Osteoblast (primary cell): ENCODE measurements at regions not wholly inside any gene's neighbourhood (a gene's known extent, or its start where the extent isn't known, plus 50 kb on each side); places are given as distances from the start of the nearest gene placed in this dataset.

Experiments used
- DNase-seq: peaks from one replicate; pipeline ENCODE4 v3.0.0; 2011; ENCODE audit warnings: low spot score, mixed read lengths; ENCODE audit not compliant: insufficient read length; ENCODE audit errors: missing footprints
- H2AFZ ChIP-seq: 2 replicates; pipeline ENCODE4 v1.6.0; 2011; ENCODE audit warnings: mild to moderate bottlenecking, low read length
- H3K27ac ChIP-seq: 2 replicates; pipeline ENCODE4 v1.5.1; 2011; ENCODE audit warnings: mild to moderate bottlenecking, low read depth, low read length, moderate library complexity
- H3K27me3 ChIP-seq: 2 replicates; pipeline ENCODE4 v1.6.0; 2012; ENCODE audit warnings: mild to moderate bottlenecking, control low read depth, inconsistent platforms, low read length, moderate library complexity; ENCODE audit not compliant: insufficient read depth
- H3K36me3 ChIP-seq: 2 replicates; pipeline ENCODE4 v1.5.1; 2011; ENCODE audit warnings: mild to moderate bottlenecking, low read length, control low read depth, moderate library complexity; ENCODE audit not compliant: insufficient read depth
- H3K4me1 ChIP-seq: 2 replicates; pipeline ENCODE4 v1.5.1; 2011; ENCODE audit warnings: mild to moderate bottlenecking, low read length, control low read depth, moderate library complexity; ENCODE audit not compliant: insufficient read depth
- H3K4me2 ChIP-seq: 2 replicates; pipeline ENCODE4 v1.6.0; 2011; ENCODE audit warnings: mild to moderate bottlenecking, low read length; ENCODE audit not compliant: insufficient read depth
- H3K4me3 ChIP-seq: fragments of 200-600 bp; sonication (generic); 3 replicates; pipeline ENCODE4 v1.5.1; 2012; ENCODE audit warnings: mild to moderate bottlenecking, low read length, inconsistent platforms; ENCODE audit not compliant: insufficient read depth
- H3K79me2 ChIP-seq: 2 replicates; pipeline ENCODE4 v1.6.0; 2012; ENCODE audit warnings: mild to moderate bottlenecking, low read length, control low read depth, inconsistent platforms; ENCODE audit not compliant: insufficient read depth
- H3K9me3 ChIP-seq: 2 replicates; pipeline ENCODE4 v1.5.1; 2011; ENCODE audit warnings: low read depth, low read length, control low read depth
- H4K20me1 ChIP-seq: 2 replicates; pipeline ENCODE4 v1.6.0; 2012; ENCODE audit warnings: mild to moderate bottlenecking, low read length, control low read depth; ENCODE audit not compliant: insufficient read depth
- TF ChIP-seq, protein P1 (sequence below): IDR thresholded peaks from 2 replicates; pipeline ENCODE4 v1.5.1; 2011; ENCODE audit warnings: mild to moderate bottlenecking, low read depth, low read length, moderate library complexity; ENCODE audit errors: extremely low read depth

DNA sequence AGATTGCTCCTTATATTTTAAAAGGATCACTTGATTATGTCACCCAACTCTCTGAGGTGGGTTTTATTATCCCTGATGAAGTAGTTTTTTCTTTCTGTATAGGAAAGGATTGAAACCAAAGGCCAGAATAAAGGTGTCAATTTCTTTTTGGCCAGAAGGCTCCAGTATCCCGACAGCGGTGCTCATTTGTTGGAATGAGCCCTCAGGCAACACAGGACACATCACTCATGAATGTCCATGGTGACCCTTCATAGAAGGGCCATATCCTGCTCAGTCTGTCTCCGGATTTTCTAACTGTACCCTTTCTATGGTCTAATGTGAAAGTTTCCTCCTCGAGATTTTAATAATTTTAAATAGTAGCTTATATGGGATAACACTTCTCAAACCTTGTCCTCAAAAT, 171.3 kb upstream of the USP24 start:
- no peaks in the 10 kb centered on the region for H3K4me1 ChIP-seq
- TF ChIP-seq, protein P1, sequence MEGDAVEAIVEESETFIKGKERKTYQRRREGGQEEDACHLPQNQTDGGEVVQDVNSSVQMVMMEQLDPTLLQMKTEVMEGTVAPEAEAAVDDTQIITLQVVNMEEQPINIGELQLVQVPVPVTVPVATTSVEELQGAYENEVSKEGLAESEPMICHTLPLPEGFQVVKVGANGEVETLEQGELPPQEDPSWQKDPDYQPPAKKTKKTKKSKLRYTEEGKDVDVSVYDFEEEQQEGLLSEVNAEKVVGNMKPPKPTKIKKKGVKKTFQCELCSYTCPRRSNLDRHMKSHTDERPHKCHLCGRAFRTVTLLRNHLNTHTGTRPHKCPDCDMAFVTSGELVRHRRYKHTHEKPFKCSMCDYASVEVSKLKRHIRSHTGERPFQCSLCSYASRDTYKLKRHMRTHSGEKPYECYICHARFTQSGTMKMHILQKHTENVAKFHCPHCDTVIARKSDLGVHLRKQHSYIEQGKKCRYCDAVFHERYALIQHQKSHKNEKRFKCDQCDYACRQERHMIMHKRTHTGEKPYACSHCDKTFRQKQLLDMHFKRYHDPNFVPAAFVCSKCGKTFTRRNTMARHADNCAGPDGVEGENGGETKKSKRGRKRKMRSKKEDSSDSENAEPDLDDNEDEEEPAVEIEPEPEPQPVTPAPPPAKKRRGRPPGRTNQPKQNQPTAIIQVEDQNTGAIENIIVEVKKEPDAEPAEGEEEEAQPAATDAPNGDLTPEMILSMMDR = no peak
- no peaks in the 10 kb centered on the region for H4K20me1 ChIP-seq
- no peaks in the 10 kb centered on the region for H3K36me3 ChIP-seq
- H3K27me3 ChIP-seq = no peaks in the 10 kb centered on the region
- no peak overlapping the region for H3K27ac ChIP-seq
- no peak overlapping the region for H3K4me2 ChIP-seq
- no peak overlapping the region for H3K4me3 ChIP-seq
- no peak overlapping the region for H2AFZ ChIP-seq
- H3K79me2 ChIP-seq = no peaks in the 10 kb centered on the region
- H3K9me3 ChIP-seq = no peaks in the 10 kb centered on the region
- DNase-seq = no peak

DNA sequence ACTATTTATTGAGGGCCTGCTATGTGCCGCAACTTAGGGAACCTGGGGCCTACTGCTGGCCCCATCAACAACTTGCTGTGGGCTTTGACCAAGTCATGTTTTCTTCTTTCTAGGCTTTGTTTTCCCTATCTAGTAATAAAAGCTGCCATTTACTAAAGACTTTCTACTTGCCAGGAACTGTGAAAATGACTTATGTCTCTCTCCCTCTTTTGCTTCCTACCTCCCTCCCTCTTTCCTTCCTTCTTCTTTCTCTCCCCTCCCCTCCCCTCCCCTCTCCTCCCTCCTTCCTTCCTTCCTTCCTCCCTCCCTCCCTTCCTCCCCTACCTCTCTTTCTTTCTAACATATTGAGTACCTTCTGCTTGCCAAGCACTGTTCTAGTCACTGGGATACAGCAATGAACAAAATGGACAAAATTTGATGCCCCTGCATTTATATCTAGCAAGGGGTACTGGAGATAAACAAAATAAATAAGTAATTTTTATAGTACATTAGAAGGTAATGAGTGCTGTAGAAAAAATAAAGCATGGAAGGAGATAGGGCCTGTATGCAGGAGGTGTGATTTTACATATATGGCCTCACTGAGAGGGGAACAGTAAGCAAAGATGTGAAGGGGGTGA, 170.3 kb upstream of the USP24 start:
- H3K36me3 ChIP-seq = no peaks in the 10 kb centered on the region
- no peaks in the 10 kb centered on the region for H3K9me3 ChIP-seq
- no peak overlapping the region for H3K27ac ChIP-seq
- no peaks in the 10 kb centered on the region for H3K27me3 ChIP-seq
- H4K20me1 ChIP-seq = no peaks in the 10 kb centered on the region
- no peak overlapping the region for H3K4me2 ChIP-seq
- TF ChIP-seq, protein P1 = no peak
- no peaks in the 10 kb centered on the region for H3K4me1 ChIP-seq
- H3K4me3 ChIP-seq = no peak overlapping the region
- H3K79me2 ChIP-seq = no peaks in the 10 kb centered on the region
- no peak overlapping the region for H2AFZ ChIP-seq
- DNase-seq = no peak

DNA sequence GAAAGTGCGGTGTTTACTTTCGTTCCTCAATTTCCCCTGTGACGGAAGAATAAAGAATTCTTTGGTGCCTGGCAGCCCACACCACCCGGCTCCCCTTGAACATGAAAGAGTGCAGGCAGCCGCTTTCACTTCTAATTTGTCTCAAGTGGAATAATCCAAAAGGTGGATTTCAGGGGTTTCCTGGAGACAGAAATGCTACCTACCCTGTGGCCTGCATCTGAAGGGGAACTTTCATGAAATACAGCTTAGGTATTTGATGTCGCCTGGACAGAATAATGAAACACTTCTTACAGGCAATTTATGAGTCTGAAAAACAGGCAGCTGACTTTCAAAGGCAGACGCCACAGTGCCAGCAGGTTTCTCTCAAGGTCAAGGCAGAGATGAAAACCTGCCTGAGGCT, 169.5 kb upstream of the USP24 start:
- Histone ChIP-seq H3K27me3 (no peaks in the 10 kb centered on the region), H3K4me2 (no peak overlapping the region), H3K9me3 (no peaks in the 10 kb centered on the region), H3K79me2 (no peaks in the 10 kb centered on the region), H4K20me1 (no peaks in the 10 kb centered on the region), H2AFZ (no peak overlapping the region), H3K27ac (no peak overlapping the region), H3K36me3 (no peaks in the 10 kb centered on the region), H3K4me3 (no peak overlapping the region), H3K4me1 (no peaks in the 10 kb centered on the region)
- TF ChIP-seq, protein P1 = no peak
- DNase-seq = no peak

DNA sequence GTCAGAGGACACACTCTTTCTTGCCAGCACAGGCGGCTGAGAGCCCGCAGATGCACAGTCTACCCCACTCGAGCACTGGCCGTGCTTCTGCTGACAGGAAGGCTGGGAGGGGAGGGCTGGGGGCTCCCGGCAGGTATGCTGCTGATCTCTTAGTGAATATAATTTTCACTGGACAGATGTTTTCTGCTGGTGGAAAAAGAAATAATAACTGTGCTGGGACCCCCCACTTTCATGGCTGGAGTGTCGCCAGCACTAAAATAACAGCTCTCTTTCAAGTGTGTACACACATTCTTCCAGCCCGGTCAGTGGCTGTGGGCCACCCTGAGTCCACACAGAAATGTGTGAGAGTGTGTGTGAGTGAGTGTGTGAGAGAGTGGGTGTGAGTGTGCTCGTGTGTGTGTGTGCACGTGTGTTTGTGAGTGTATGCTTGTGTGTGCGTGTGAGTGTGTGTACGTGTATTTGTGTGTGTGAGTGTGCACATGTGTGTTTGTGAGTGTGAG, 167.7 kb upstream of the USP24 start:
- Histone ChIP-seq H3K27ac (no peak overlapping the region), H3K36me3 (no peaks in the 10 kb centered on the region), H3K9me3 (no peaks in the 10 kb centered on the region), H2AFZ (no peak overlapping the region), H3K4me3 (no peak overlapping the region), H4K20me1 (no peaks in the 10 kb centered on the region), H3K4me1 (no peaks in the 10 kb centered on the region), H3K79me2 (no peaks in the 10 kb centered on the region), H3K4me2 (no peak overlapping the region), H3K27me3 (no peaks in the 10 kb centered on the region)
- DNase-seq = no peak
- TF ChIP-seq, protein P1 = no peak
